NCI-H345 (cell line): ENCODE measurements at regions not wholly inside any gene's neighbourhood (a gene's known extent, or its start where the extent isn't known, plus 50 kb on each side); places are given as distances from the start of the nearest gene placed in this dataset.

Source experiments
- DNase-seq: peaks from one replicate; lab custom pipeline; 2025; lab: John Stamatoyannopoulos, UW

GRCh38 chr17:74016461-74016860, 187.0 kb upstream of the RPL38 start:
- no peak for DNase-seq

GRCh38 chr17:74017466-74017865, 186.0 kb upstream of the RPL38 start:
- no peak for DNase-seq

- no peak for DNase-seq
These were observed 185.4 kb upstream of the RPL38 start for GRCh38 chr17:74018115-74018514.

GRCh38 chr17:74019271-74019670, 184.2 kb upstream of the RPL38 start:
- DNase-seq: no peak

GRCh38 chr17:74019860-74020259, 183.6 kb upstream of the RPL38 start:
- no peak for DNase-seq

- peak; percentile 22 for DNase-seq
These were observed 183.0 kb upstream of the RPL38 start for GRCh38 chr17:74020522-74020921.

- DNase-seq: no peak
These were observed 178.5 kb upstream of the RPL38 start for GRCh38 chr17:74024871-74025531.

- DNase-seq: no peak
These were observed 176.0 kb upstream of the RPL38 start for GRCh38 chr17:74027444-74027843.

GRCh38 chr17:74028354-74029116, 174.9 kb upstream of the RPL38 start:
- no peak for DNase-seq

- no peak for DNase-seq
These were observed 172.0 kb upstream of the RPL38 start for GRCh38 chr17:74031316-74032090.

- no peak for DNase-seq
These were observed 171.3 kb upstream of the RPL38 start for GRCh38 chr17:74032222-74032621.

- peak; percentile 60 for DNase-seq
These were observed 166.2 kb upstream of the RPL38 start for GRCh38 chr17:74037320-74037719.

- DNase-seq: no peak
These were observed 163.2 kb upstream of the RPL38 start for GRCh38 chr17:74040291-74040690.

- no peak for DNase-seq
These were observed 162.7 kb upstream of the RPL38 start for GRCh38 chr17:74040729-74041128.

- DNase-seq: no peak
These were observed 161.4 kb upstream of the RPL38 start for GRCh38 chr17:74041869-74042640.

- DNase-seq: peak; percentile 39
These were observed 160.6 kb upstream of the RPL38 start for GRCh38 chr17:74042744-74043486.

GRCh38 chr17:74043976-74044375, 159.5 kb upstream of the RPL38 start:
- no peak for DNase-seq

- peak; percentile 46 for DNase-seq
These were observed 157.7 kb upstream of the RPL38 start for GRCh38 chr17:74045608-74046280.

- no peak for DNase-seq
These were observed 154.1 kb upstream of the RPL38 start for GRCh38 chr17:74049167-74049966.

GRCh38 chr17:74049967-74050458, 153.5 kb upstream of the RPL38 start:
- DNase-seq: no peak
